BLaER1 (cell line): ENCODE measurements at regions not wholly inside any gene's neighbourhood (a gene's known extent, or its start where the extent isn't known, plus 50 kb on each side); places are given as distances from the start of the nearest gene placed in this dataset.

ENCODE experiments used
- H3K27ac ChIP-seq: shearing (Covaris generic); formaldehyde crosslinking; 2 replicates; pipeline ENCODE4 v1.8.1; 2022
- H3K27me3 ChIP-seq: shearing (Covaris generic); formaldehyde crosslinking; 2 replicates; pipeline ENCODE4 v1.8.1; 2022
- H3K36me3 ChIP-seq: shearing (Covaris generic); formaldehyde crosslinking; 2 replicates; pipeline ENCODE4 v1.8.1; 2022
- H3K4me1 ChIP-seq: shearing (Covaris generic); formaldehyde crosslinking; 2 replicates; pipeline ENCODE4 v1.8.1; 2022
- H3K4me2 ChIP-seq: shearing (Covaris generic); formaldehyde crosslinking; 2 replicates; pipeline ENCODE4 v1.8.1; 2022
- H3K4me3 ChIP-seq: shearing (Covaris generic); formaldehyde crosslinking; 2 replicates; pipeline ENCODE4 v1.8.1; 2022
- H3K9ac ChIP-seq: shearing (Covaris generic); formaldehyde crosslinking; 2 replicates; pipeline ENCODE4 v1.8.1; 2022
- H3K9me3 ChIP-seq: shearing (Covaris generic); formaldehyde crosslinking; 2 replicates; pipeline ENCODE4 v1.8.1; 2022
- H4K20me1 ChIP-seq: shearing (Covaris generic); formaldehyde crosslinking; 2 replicates; pipeline ENCODE4 v1.8.1; 2022
- Cebpa-rat ChIP-seq: shearing (Covaris generic); IDR thresholded peaks from 2 replicates; pipeline ENCODE4 v1.8.1; 2022

GRCh38 chr16:13772782-13773181 lies 147.2 kb upstream of the ERCC4 start:
- no peaks in the 10 kb centered on the region for H3K36me3 ChIP-seq
- no peaks in the 10 kb centered on the region for H3K4me1 ChIP-seq
- no peak overlapping the region for H3K27ac ChIP-seq
- TF ChIP-seq Cebpa-rat, result no peak
- H3K27me3 ChIP-seq, result no peaks in the 10 kb centered on the region
- H3K4me2 ChIP-seq, result no peak overlapping the region
- H3K4me3 ChIP-seq, result no peak overlapping the region
- H3K9ac ChIP-seq, result no peak overlapping the region
- H3K9me3 ChIP-seq, result no peaks in the 10 kb centered on the region
- no peaks in the 10 kb centered on the region for H4K20me1 ChIP-seq

- Histone ChIP-seq H3K4me2 (no peak overlapping the region), H4K20me1 (no peaks in the 10 kb centered on the region), H3K27ac (no peak overlapping the region), H3K9me3 (peaks cover 15% of the 10 kb centered on the region), H3K36me3 (no peaks in the 10 kb centered on the region), H3K4me3 (no peak overlapping the region), H3K4me1 (peaks cover 26% of the 10 kb centered on the region), H3K27me3 (no peaks in the 10 kb centered on the region), H3K9ac (no peak overlapping the region)
- TF ChIP-seq Cebpa-rat, result no peak
Observed at GRCh38 chr16:13779676-13780075, 140.3 kb upstream of the ERCC4 start.

- no peak for TF ChIP-seq Cebpa-rat
- Histone ChIP-seq H3K4me1 (peaks cover 26% of the 10 kb centered on the region), H4K20me1 (no peaks in the 10 kb centered on the region), H3K27me3 (no peaks in the 10 kb centered on the region), H3K4me3 (no peak overlapping the region), H3K9ac (no peak overlapping the region), H3K36me3 (no peaks in the 10 kb centered on the region), H3K27ac (no peak overlapping the region), H3K9me3 (peaks cover 16% of the 10 kb centered on the region), H3K4me2 (peak overlapping the region; percentile 69)
Observed at GRCh38 chr16:13780406-13781168, 139.4 kb upstream of the ERCC4 start.

- Histone ChIP-seq H3K9me3 (peaks cover 16% of the 10 kb centered on the region), H3K4me3 (no peak overlapping the region), H3K36me3 (no peaks in the 10 kb centered on the region), H3K27me3 (no peaks in the 10 kb centered on the region), H3K9ac (no peak overlapping the region), H3K27ac (no peak overlapping the region), H4K20me1 (no peaks in the 10 kb centered on the region), H3K4me1 (peaks cover 26% of the 10 kb centered on the region), H3K4me2 (peak overlapping the region; percentile 69)
- TF ChIP-seq Cebpa-rat, result no peak
Observed at GRCh38 chr16:13781169-13781564, 138.8 kb upstream of the ERCC4 start.

- H3K9ac ChIP-seq, result no peak overlapping the region
- H3K36me3 ChIP-seq, result no peaks in the 10 kb centered on the region
- peaks cover 26% of the 10 kb centered on the region for H3K4me1 ChIP-seq
- no peak overlapping the region for H3K4me3 ChIP-seq
- no peaks in the 10 kb centered on the region for H4K20me1 ChIP-seq
- TF ChIP-seq Cebpa-rat, result no peak
- no peaks in the 10 kb centered on the region for H3K27me3 ChIP-seq
- H3K27ac ChIP-seq, result peak overlapping the region; percentile 19; the same call in 1 of the 2 replicates
- H3K4me2 ChIP-seq, result peak overlapping the region; percentile 69
- H3K9me3 ChIP-seq, result peaks cover 16% of the 10 kb centered on the region
Observed at GRCh38 chr16:13781575-13782338, 138.2 kb upstream of the ERCC4 start.

GRCh38 chr16:13791095-13791494 lies 128.9 kb upstream of the ERCC4 start:
- H3K4me3 ChIP-seq, result no peak overlapping the region
- no peaks in the 10 kb centered on the region for H3K36me3 ChIP-seq
- no peak for TF ChIP-seq Cebpa-rat
- H3K27ac ChIP-seq, result no peak overlapping the region
- H3K27me3 ChIP-seq, result no peaks in the 10 kb centered on the region
- no peak overlapping the region for H3K4me2 ChIP-seq
- peaks cover 20% of the 10 kb centered on the region for H3K9me3 ChIP-seq
- no peaks in the 10 kb centered on the region for H4K20me1 ChIP-seq
- no peaks in the 10 kb centered on the region for H3K4me1 ChIP-seq
- H3K9ac ChIP-seq, result no peak overlapping the region

- Histone ChIP-seq H3K4me1 (no peaks in the 10 kb centered on the region), H3K27ac (no peak overlapping the region), H3K4me3 (no peak overlapping the region), H3K9me3 (peaks cover 16% of the 10 kb centered on the region), H3K36me3 (no peaks in the 10 kb centered on the region), H3K4me2 (no peak overlapping the region), H3K9ac (no peak overlapping the region), H3K27me3 (no peaks in the 10 kb centered on the region), H4K20me1 (no peaks in the 10 kb centered on the region)
- TF ChIP-seq Cebpa-rat, result no peak
Observed at GRCh38 chr16:13793841-13794409, 126.0 kb upstream of the ERCC4 start.

GRCh38 chr16:13795131-13795530 lies 124.8 kb upstream of the ERCC4 start:
- no peaks in the 10 kb centered on the region for H3K27me3 ChIP-seq
- no peak overlapping the region for H3K27ac ChIP-seq
- H3K4me1 ChIP-seq, result no peaks in the 10 kb centered on the region
- H3K4me3 ChIP-seq, result no peak overlapping the region
- no peak overlapping the region for H3K9ac ChIP-seq
- H4K20me1 ChIP-seq, result no peaks in the 10 kb centered on the region
- peaks cover 14% of the 10 kb centered on the region for H3K9me3 ChIP-seq
- no peak overlapping the region for H3K4me2 ChIP-seq
- TF ChIP-seq Cebpa-rat, result no peak
- no peaks in the 10 kb centered on the region for H3K36me3 ChIP-seq

- H4K20me1 ChIP-seq, result no peaks in the 10 kb centered on the region
- no peak for TF ChIP-seq Cebpa-rat
- H3K36me3 ChIP-seq, result no peaks in the 10 kb centered on the region
- no peaks in the 10 kb centered on the region for H3K9me3 ChIP-seq
- H3K4me3 ChIP-seq, result no peak overlapping the region
- no peak overlapping the region for H3K4me2 ChIP-seq
- H3K9ac ChIP-seq, result no peak overlapping the region
- no peak overlapping the region for H3K27ac ChIP-seq
- no peaks in the 10 kb centered on the region for H3K27me3 ChIP-seq
- no peaks in the 10 kb centered on the region for H3K4me1 ChIP-seq
Observed at GRCh38 chr16:13797718-13798117, 122.2 kb upstream of the ERCC4 start.

- H3K4me3 ChIP-seq, result no peak overlapping the region
- H3K9ac ChIP-seq, result no peak overlapping the region
- no peaks in the 10 kb centered on the region for H4K20me1 ChIP-seq
- no peaks in the 10 kb centered on the region for H3K4me1 ChIP-seq
- TF ChIP-seq Cebpa-rat, result no peak
- H3K9me3 ChIP-seq, result no peaks in the 10 kb centered on the region
- H3K4me2 ChIP-seq, result no peak overlapping the region
- H3K27ac ChIP-seq, result no peak overlapping the region
- no peaks in the 10 kb centered on the region for H3K36me3 ChIP-seq
- no peaks in the 10 kb centered on the region for H3K27me3 ChIP-seq
Observed at GRCh38 chr16:13798211-13798610, 121.7 kb upstream of the ERCC4 start.
